ENCODE measurements at regions not wholly inside any gene's neighbourhood (a gene's known extent, or its start where the extent isn't known, plus 50 kb on each side); places are given as distances from the start of the nearest gene placed in this dataset.

- no peaks in the 10 kb centered on the region for H3K79me2 ChIP-seq (ENCODE audit: control insufficient read depth, insufficient read depth, low read length)
- H3K9ac ChIP-seq (ENCODE audit: insufficient read depth, low read length) = no peak overlapping the region
- no peak overlapping the region for H3K4me2 ChIP-seq (ENCODE audit: extremely low read depth, insufficient read depth, low read length)
- DNase-seq (ENCODE audit: low read depth in 2 of 2) = no peak
- no peak overlapping the region for H2AFZ ChIP-seq (ENCODE audit: low read length)
- H3K4me1 ChIP-seq (ENCODE audit: control insufficient read depth, extremely low read depth, insufficient read depth, low read length) = no peaks in the 10 kb centered on the region
- no peak overlapping the region for H3K4me3 ChIP-seq (replicated peaks in 1 of 4; ENCODE audit: control extremely low read depth in 1 of 4, insufficient read depth in 1 of 4, low read depth in 3 of 4, low read length in 4 of 4)
- no peaks in the 10 kb centered on the region for H3K9me3 ChIP-seq (ENCODE audit: control insufficient read depth, insufficient read depth, low read depth, low read length)
- H3K36me3 ChIP-seq (ENCODE audit: control insufficient read depth, insufficient read depth, low read length) = no peaks in the 10 kb centered on the region
- TF ChIP-seq CTCF (conservative IDR thresholded peaks at IDR 0.05 in 1 of 2, IDR thresholded peaks at IDR 0.05 in 1 of 2; ENCODE audit: low read depth in 1 of 2, low read length in 2 of 2) (no peak), EZH2 (IDR thresholded peaks at IDR 0.05; ENCODE audit: low read length, missing control alignments) (no peak)
- H3K27me3 ChIP-seq (ENCODE audit: control insufficient read depth, insufficient read depth, low read length) = peaks cover 13% of the 10 kb centered on the region
- H4K20me1 ChIP-seq (ENCODE audit: control insufficient read depth, extremely low read depth, insufficient read depth, low read length) = no peaks in the 10 kb centered on the region
- H3K27ac ChIP-seq (ENCODE audit: insufficient read depth, low read length) = no peak overlapping the region
These were observed 53.0 kb downstream of the RASSF10 start for GRCh38 chr11:13062115-13062514.

GRCh38 chr11:13064593-13064992 lies 55.5 kb downstream of the RASSF10 start:
- Histone ChIP-seq H3K4me2 (ENCODE audit: extremely low read depth, insufficient read depth, low read length) (no peak overlapping the region), H3K27ac (ENCODE audit: insufficient read depth, low read length) (no peak overlapping the region), H3K9ac (ENCODE audit: insufficient read depth, low read length) (no peak overlapping the region), H2AFZ (ENCODE audit: low read length) (no peak overlapping the region), H3K4me1 (ENCODE audit: control insufficient read depth, extremely low read depth, insufficient read depth, low read length) (no peaks in the 10 kb centered on the region), H3K4me3 (replicated peaks in 1 of 4; ENCODE audit: control extremely low read depth in 1 of 4, insufficient read depth in 1 of 4, low read depth in 3 of 4, low read length in 4 of 4) (no peak overlapping the region), H3K79me2 (ENCODE audit: control insufficient read depth, insufficient read depth, low read length) (no peaks in the 10 kb centered on the region), H3K36me3 (ENCODE audit: control insufficient read depth, insufficient read depth, low read length) (no peaks in the 10 kb centered on the region), H4K20me1 (ENCODE audit: control insufficient read depth, extremely low read depth, insufficient read depth, low read length) (no peaks in the 10 kb centered on the region), H3K9me3 (ENCODE audit: control insufficient read depth, insufficient read depth, low read depth, low read length) (no peaks in the 10 kb centered on the region), H3K27me3 (ENCODE audit: control insufficient read depth, insufficient read depth, low read length) (peaks cover 22% of the 10 kb centered on the region)
- no peak for DNase-seq (ENCODE audit: low read depth in 2 of 2)
- no peak for TF ChIP-seq CTCF (conservative IDR thresholded peaks at IDR 0.05 in 1 of 2, IDR thresholded peaks at IDR 0.05 in 1 of 2; ENCODE audit: low read depth in 1 of 2, low read length in 2 of 2)
- no peak for TF ChIP-seq EZH2 (IDR thresholded peaks at IDR 0.05; ENCODE audit: low read length, missing control alignments)

DNA sequence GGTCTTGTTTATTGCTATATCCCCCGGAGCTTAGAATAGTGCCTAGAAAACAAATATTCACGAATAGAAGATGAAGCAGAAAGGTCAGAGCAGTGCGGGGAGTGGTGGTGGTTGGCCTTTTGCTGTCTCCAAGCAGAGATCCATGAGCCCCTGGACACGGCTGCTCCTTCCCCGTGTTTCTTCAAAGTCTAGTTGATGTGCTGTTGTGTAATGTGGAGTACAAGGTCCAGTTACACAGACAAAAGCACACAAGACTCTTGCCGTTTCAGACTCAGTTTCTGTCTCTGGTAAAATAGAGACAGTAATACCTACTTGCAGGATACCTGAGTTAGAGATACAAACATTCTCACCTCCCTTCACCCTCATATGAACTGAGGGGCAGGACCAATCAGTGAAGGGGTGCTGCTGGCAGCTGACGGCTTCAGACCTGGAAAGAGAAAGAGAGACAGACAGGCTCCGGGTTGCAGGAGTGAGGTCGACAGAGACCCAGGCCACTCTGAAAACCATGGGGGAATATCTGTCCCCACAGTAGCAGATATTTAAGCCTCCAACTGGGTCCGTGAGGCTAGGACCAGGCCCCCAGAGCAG lies 56.2 kb downstream of the RASSF10 start:
- H3K4me3 ChIP-seq (replicated peaks in 1 of 4; ENCODE audit: control extremely low read depth in 1 of 4, insufficient read depth in 1 of 4, low read depth in 3 of 4, low read length in 4 of 4) = no peak overlapping the region
- no peak overlapping the region for H3K9ac ChIP-seq (ENCODE audit: insufficient read depth, low read length)
- H3K36me3 ChIP-seq (ENCODE audit: control insufficient read depth, insufficient read depth, low read length) = no peaks in the 10 kb centered on the region
- no peak overlapping the region for H3K4me2 ChIP-seq (ENCODE audit: extremely low read depth, insufficient read depth, low read length)
- no peak for TF ChIP-seq CTCF (conservative IDR thresholded peaks at IDR 0.05 in 1 of 2, IDR thresholded peaks at IDR 0.05 in 1 of 2; ENCODE audit: low read depth in 1 of 2, low read length in 2 of 2)
- TF ChIP-seq EZH2 (IDR thresholded peaks at IDR 0.05; ENCODE audit: low read length, missing control alignments) = no peak
- H4K20me1 ChIP-seq (ENCODE audit: control insufficient read depth, extremely low read depth, insufficient read depth, low read length) = no peaks in the 10 kb centered on the region
- H3K27me3 ChIP-seq (ENCODE audit: control insufficient read depth, insufficient read depth, low read length) = peaks cover 28% of the 10 kb centered on the region
- H2AFZ ChIP-seq (ENCODE audit: low read length) = no peak overlapping the region
- DNase-seq (ENCODE audit: low read depth in 2 of 2) = no peak
- no peaks in the 10 kb centered on the region for H3K9me3 ChIP-seq (ENCODE audit: control insufficient read depth, insufficient read depth, low read depth, low read length)
- no peaks in the 10 kb centered on the region for H3K79me2 ChIP-seq (ENCODE audit: control insufficient read depth, insufficient read depth, low read length)
- no peaks in the 10 kb centered on the region for H3K4me1 ChIP-seq (ENCODE audit: control insufficient read depth, extremely low read depth, insufficient read depth, low read length)
- H3K27ac ChIP-seq (ENCODE audit: insufficient read depth, low read length) = no peak overlapping the region

Data from fibroblast of lung (primary cell).